ENCODE measurements at regions not wholly inside any gene's neighbourhood (a gene's known extent, or its start where the extent isn't known, plus 50 kb on each side); places are given as distances from the start of the nearest gene placed in this dataset.
A peak's percentile ranks its signal among the peaks of the same experiment; 100 is the strongest.

GRCh38 chr20:52775786-52776185, 196.4 kb upstream of the TSHZ2 start:
- Histone ChIP-seq H3K9ac (ENCODE audit: insufficient read length) (no peak overlapping the region), H3K27ac (no peak overlapping the region), H3K9me3 (ENCODE audit: low read depth, low read length) (no peaks in the 10 kb centered on the region), H3K36me3 (ENCODE audit: insufficient read depth, low read length) (no peaks in the 10 kb centered on the region), H3K4me3 (no peak overlapping the region)
- no peak for TF ChIP-seq FOXP2 (optimal IDR thresholded peaks at IDR 0.05; ENCODE audit: control extremely low read depth, extremely low read length, insufficient read depth)
- TF ChIP-seq EZH2 (IDR thresholded peaks at IDR 0.05): no peak
- no peak for TF ChIP-seq POLR2AphosphoS5 (IDR thresholded peaks at IDR 0.05; ENCODE audit: borderline replicate concordance, low read depth, low read length)
- DNase-seq (ENCODE audit: low read depth, low spot score): no peak

GRCh38 chr20:52768694-52769093, 203.5 kb upstream of the TSHZ2 start:
- Histone ChIP-seq H3K9me3 (ENCODE audit: low read depth, low read length) (no peaks in the 10 kb centered on the region), H3K9ac (ENCODE audit: insufficient read length) (no peak overlapping the region), H3K36me3 (ENCODE audit: insufficient read depth, low read length) (no peaks in the 10 kb centered on the region), H3K27ac (no peak overlapping the region), H3K4me3 (no peak overlapping the region)
- no peak for DNase-seq (ENCODE audit: low read depth, low spot score)
- no peak for TF ChIP-seq EZH2 (IDR thresholded peaks at IDR 0.05)

GRCh38 chr20:52766645-52767435, 205.3 kb upstream of the TSHZ2 start:
- Histone ChIP-seq H3K4me3 (no peak overlapping the region), H3K36me3 (ENCODE audit: insufficient read depth, low read length) (no peaks in the 10 kb centered on the region), H3K27ac (no peak overlapping the region), H3K9ac (ENCODE audit: insufficient read length) (peak overlapping the region; percentile 15), H3K9me3 (ENCODE audit: low read depth, low read length) (no peaks in the 10 kb centered on the region)
- DNase-seq (ENCODE audit: low read depth, low spot score): no peak
- no peak for TF ChIP-seq EZH2 (IDR thresholded peaks at IDR 0.05)
- no peak for TF ChIP-seq FOXP2 (optimal IDR thresholded peaks at IDR 0.05; ENCODE audit: control extremely low read depth, extremely low read length, insufficient read depth)
- TF ChIP-seq POLR2AphosphoS5 (IDR thresholded peaks at IDR 0.05; ENCODE audit: borderline replicate concordance, low read depth, low read length): no peak

GRCh38 chr20:52763321-52763853, 208.8 kb upstream of the TSHZ2 start:
- Histone ChIP-seq H3K4me3 (no peak overlapping the region), H3K27ac (no peak overlapping the region), H3K9me3 (ENCODE audit: low read depth, low read length) (no peaks in the 10 kb centered on the region), H3K36me3 (ENCODE audit: insufficient read depth, low read length) (no peaks in the 10 kb centered on the region), H3K9ac (ENCODE audit: insufficient read length) (no peak overlapping the region)
- TF ChIP-seq EZH2 (IDR thresholded peaks at IDR 0.05) (no peak), FOXP2 (optimal IDR thresholded peaks at IDR 0.05; ENCODE audit: control extremely low read depth, extremely low read length, insufficient read depth) (no peak), POLR2AphosphoS5 (IDR thresholded peaks at IDR 0.05; ENCODE audit: borderline replicate concordance, low read depth, low read length) (no peak)
- DNase-seq (ENCODE audit: low read depth, low spot score): no peak

GRCh38 chr20:52761867-52762266, 210.3 kb upstream of the TSHZ2 start:
- Histone ChIP-seq H3K4me3 (no peak overlapping the region), H3K27ac (no peak overlapping the region), H3K9me3 (ENCODE audit: low read depth, low read length) (no peaks in the 10 kb centered on the region), H3K36me3 (ENCODE audit: insufficient read depth, low read length) (no peaks in the 10 kb centered on the region), H3K9ac (ENCODE audit: insufficient read length) (no peak overlapping the region)
- no peak for DNase-seq (ENCODE audit: low read depth, low spot score)
- TF ChIP-seq POLR2AphosphoS5 (IDR thresholded peaks at IDR 0.05; ENCODE audit: borderline replicate concordance, low read depth, low read length) (no peak), EZH2 (IDR thresholded peaks at IDR 0.05) (no peak), FOXP2 (optimal IDR thresholded peaks at IDR 0.05; ENCODE audit: control extremely low read depth, extremely low read length, insufficient read depth) (no peak)

GRCh38 chr20:52760791-52761190, 211.4 kb upstream of the TSHZ2 start:
- no peaks in the 10 kb centered on the region for H3K36me3 ChIP-seq (ENCODE audit: insufficient read depth, low read length)
- no peak for DNase-seq (ENCODE audit: low read depth, low spot score)
- H3K27ac ChIP-seq: no peak overlapping the region
- H3K9ac ChIP-seq (ENCODE audit: insufficient read length): no peak overlapping the region
- no peak for TF ChIP-seq POLR2AphosphoS5 (IDR thresholded peaks at IDR 0.05; ENCODE audit: borderline replicate concordance, low read depth, low read length)
- TF ChIP-seq EZH2 (IDR thresholded peaks at IDR 0.05): no peak
- no peak for TF ChIP-seq FOXP2 (optimal IDR thresholded peaks at IDR 0.05; ENCODE audit: control extremely low read depth, extremely low read length, insufficient read depth)
- no peak overlapping the region for H3K4me3 ChIP-seq
- H3K9me3 ChIP-seq (ENCODE audit: low read depth, low read length): no peaks in the 10 kb centered on the region

GRCh38 chr20:52757411-52757810, 214.7 kb upstream of the TSHZ2 start:
- H3K9ac ChIP-seq (ENCODE audit: insufficient read length): no peak overlapping the region
- H3K27ac ChIP-seq: no peak overlapping the region
- no peak overlapping the region for H3K4me3 ChIP-seq
- no peaks in the 10 kb centered on the region for H3K9me3 ChIP-seq (ENCODE audit: low read depth, low read length)
- no peaks in the 10 kb centered on the region for H3K36me3 ChIP-seq (ENCODE audit: insufficient read depth, low read length)
- no peak for DNase-seq (ENCODE audit: low read depth, low spot score)
- TF ChIP-seq EZH2 (IDR thresholded peaks at IDR 0.05) (no peak), POLR2AphosphoS5 (IDR thresholded peaks at IDR 0.05; ENCODE audit: borderline replicate concordance, low read depth, low read length) (no peak), FOXP2 (optimal IDR thresholded peaks at IDR 0.05; ENCODE audit: control extremely low read depth, extremely low read length, insufficient read depth) (no peak)

GRCh38 chr20:52755744-52756143, 216.4 kb upstream of the TSHZ2 start:
- DNase-seq (ENCODE audit: low read depth, low spot score): no peak
- Histone ChIP-seq H3K9me3 (ENCODE audit: low read depth, low read length) (no peaks in the 10 kb centered on the region), H3K4me3 (no peak overlapping the region), H3K9ac (ENCODE audit: insufficient read length) (no peak overlapping the region), H3K27ac (no peak overlapping the region), H3K36me3 (ENCODE audit: insufficient read depth, low read length) (no peaks in the 10 kb centered on the region)
- TF ChIP-seq FOXP2 (optimal IDR thresholded peaks at IDR 0.05; ENCODE audit: control extremely low read depth, extremely low read length, insufficient read depth) (no peak), POLR2AphosphoS5 (IDR thresholded peaks at IDR 0.05; ENCODE audit: borderline replicate concordance, low read depth, low read length) (no peak), EZH2 (IDR thresholded peaks at IDR 0.05) (no peak)

GRCh38 chr20:52754366-52754765, 217.8 kb upstream of the TSHZ2 start:
- TF ChIP-seq FOXP2 (optimal IDR thresholded peaks at IDR 0.05; ENCODE audit: control extremely low read depth, extremely low read length, insufficient read depth) (no peak), POLR2AphosphoS5 (IDR thresholded peaks at IDR 0.05; ENCODE audit: borderline replicate concordance, low read depth, low read length) (no peak), EZH2 (IDR thresholded peaks at IDR 0.05) (no peak)

More at GRCh38 chr20:52754366-52754765, 217.8 kb upstream of the TSHZ2 start:
- DNase-seq (ENCODE audit: low read depth, low spot score): no peak
- Histone ChIP-seq H3K36me3 (ENCODE audit: insufficient read depth, low read length) (no peaks in the 10 kb centered on the region), H3K27ac (no peak overlapping the region), H3K9ac (ENCODE audit: insufficient read length) (no peak overlapping the region), H3K9me3 (ENCODE audit: low read depth, low read length) (no peaks in the 10 kb centered on the region), H3K4me3 (no peak overlapping the region)

Measured in SK-N-MC (cell line).